Liver (tissue), 8 donors: ENCODE measurements at regions not wholly inside any gene's neighbourhood (a gene's known extent, or its start where the extent isn't known, plus 50 kb on each side); places are given as distances from the start of the nearest gene placed in this dataset.

ENCODE experiments used
- DNase-seq: peaks from one replicate; pipeline ENCODE4 v3.0.0-alpha.2; 2017; ENCODE audit warnings: low spot score
- H3K27ac ChIP-seq, 2 donors: one replicate each; pipeline ENCODE4 v1.7.0; 2013; ENCODE audit warnings: inconsistent platforms in 2 of 2, low read length in 2 of 2, control low read depth in 1 of 2, low read depth in 1 of 2, mild to moderate bottlenecking in 1 of 2
- H3K27me3 ChIP-seq, 4 donors: one replicate each; pipeline versions ENCODE4 v1.6.1 to v1.7.0; 2013; ENCODE audit warnings: low read length in 3 of 4, inconsistent platforms in 1 of 4, mild to moderate bottlenecking in 1 of 4, moderate library complexity in 1 of 4; ENCODE audit not compliant: control insufficient read depth in 4 of 4, insufficient read depth in 4 of 4
- H3K36me3 ChIP-seq, 4 donors: one replicate each; pipeline versions ENCODE4 v1.6.1 to v1.7.0; 2013; ENCODE audit warnings: low read length in 3 of 4, mild to moderate bottlenecking in 3 of 4, low read depth in 1 of 4, moderate library complexity in 1 of 4; ENCODE audit not compliant: control insufficient read depth in 4 of 4, insufficient read depth in 3 of 4
- H3K4me1 ChIP-seq, 4 donors: one replicate each; pipeline versions ENCODE4 v1.6.1 to v1.7.0; 2013; ENCODE audit warnings: low read length in 3 of 4, mild to moderate bottlenecking in 3 of 4, moderate library complexity in 1 of 4; ENCODE audit not compliant: control insufficient read depth in 4 of 4, insufficient read depth in 4 of 4
- H3K4me3 ChIP-seq, 3 donors: one replicate each; pipeline versions ENCODE4 v1.6.1 to v1.7.0; 2013; ENCODE audit warnings: low read length in 3 of 3, control low read depth in 1 of 3, low read depth in 1 of 3, mild to moderate bottlenecking in 1 of 3
- H3K9ac ChIP-seq, 2 donors: one replicate each; pipeline ENCODE4 v1.7.0; 2013; ENCODE audit warnings: low read length in 2 of 2, mild to moderate bottlenecking in 2 of 2, moderate library complexity in 2 of 2, control low read depth in 1 of 2, low read depth in 1 of 2
- H3K9me3 ChIP-seq, 4 donors: one replicate each; pipeline versions ENCODE4 v1.6.1 to v1.7.0; 2013; ENCODE audit warnings: low read length in 3 of 4; ENCODE audit not compliant: control insufficient read depth in 4 of 4
- EGR1 ChIP-seq, 2 donors: IDR thresholded peaks; 2 replicates each; pipeline ENCODE4 v1.6.1; 2016 to 2018; ENCODE audit warnings: antibody characterized with exemption in 2 of 2, low read depth in 2 of 2
- FOXA1 ChIP-seq: IDR thresholded peaks from 2 replicates; pipeline ENCODE4 v1.6.1; 2016; ENCODE audit warnings: antibody characterized with exemption
- FOXA2 ChIP-seq: IDR thresholded peaks from 2 replicates; pipeline ENCODE4 v1.6.1; 2016; ENCODE audit warnings: antibody characterized with exemption
- GABPA ChIP-seq, 2 donors: IDR thresholded peaks in 1 of 2; conservative IDR thresholded peaks in 1 of 2; 2 replicates each; pipeline ENCODE4 v1.6.1; 2016; ENCODE audit warnings: antibody characterized with exemption in 2 of 2, mild to moderate bottlenecking in 1 of 2, moderate library complexity in 1 of 2
- HNF4A ChIP-seq, 2 donors: conservative IDR thresholded peaks; 2 replicates each; pipeline ENCODE4 v1.6.1; 2016; ENCODE audit warnings: antibody characterized with exemption in 2 of 2, mild to moderate bottlenecking in 2 of 2
- HNF4G ChIP-seq: IDR thresholded peaks from 2 replicates; pipeline ENCODE4 v1.6.1; 2016; ENCODE audit warnings: antibody characterized with exemption
- JUND ChIP-seq, 2 donors: IDR thresholded peaks; 2 replicates each; pipeline ENCODE4 v1.6.1; 2016; ENCODE audit warnings: antibody characterized with exemption in 2 of 2
- MAX ChIP-seq: IDR thresholded peaks from 2 replicates; pipeline ENCODE4 v1.6.1; 2016; ENCODE audit warnings: antibody characterized with exemption
- NR2F2 ChIP-seq: IDR thresholded peaks from 2 replicates; pipeline ENCODE4 v1.6.1; 2016; ENCODE audit warnings: antibody characterized with exemption
- RAD21 ChIP-seq, 2 donors: IDR thresholded peaks; 2 replicates each; pipeline ENCODE4 v1.6.1; 2016; ENCODE audit warnings: antibody characterized with exemption in 2 of 2, mild to moderate bottlenecking in 2 of 2
- RXRA ChIP-seq, 2 donors: IDR thresholded peaks; 2 replicates each; pipeline ENCODE4 v1.6.1; 2017 to 2018; ENCODE audit warnings: antibody characterized with exemption in 2 of 2, mild to moderate bottlenecking in 1 of 2
- SP1 ChIP-seq: IDR thresholded peaks from 2 replicates; pipeline ENCODE4 v1.6.1; 2018; ENCODE audit warnings: antibody characterized with exemption, mild to moderate bottlenecking
- TAF1 ChIP-seq: conservative IDR thresholded peaks from 2 replicates; pipeline ENCODE4 v1.6.1; 2016; ENCODE audit warnings: antibody characterized with exemption, mild to moderate bottlenecking
- YY1 ChIP-seq: IDR thresholded peaks from 2 replicates; pipeline ENCODE4 v1.6.1; 2016; ENCODE audit warnings: antibody characterized with exemption, mild to moderate bottlenecking
- ZBTB33 ChIP-seq: IDR thresholded peaks from 2 replicates; pipeline ENCODE4 v1.6.1; 2016; ENCODE audit warnings: antibody characterized with exemption
- WGBS: extraction: QIAGEN DNeasy Blood & Tissue Kit; methylation state at CpG from one replicate; pipeline ENCODE4 v1.1.7; 2013; 5-methylcytosine and 5-hydroxymethylcytosine counted together
- TF ChIP-seq, protein P1 (sequence below): IDR thresholded peaks from 2 replicates; pipeline ENCODE4 v1.6.1; 2016; ENCODE audit warnings: antibody characterized with exemption
- TF ChIP-seq, protein P2 (sequence below): IDR thresholded peaks from 2 replicates; pipeline ENCODE4 v1.6.1; 2016; ENCODE audit warnings: antibody characterized with exemption, mild to moderate bottlenecking
- TF ChIP-seq, protein P3 (sequence below): fragments of 150-350 bp; IDR thresholded peaks from 2 replicates; pipeline ENCODE4 v1.5.1; 2017; ENCODE audit warnings: improper control_type of control experiment, low read depth, low read length; ENCODE audit not compliant: missing input control
- donor health status: healthy.
- donor health status: healthy.
- donor health status: healthy.
- donor health status: healthy.
- donor health status: healthy.

DNA sequence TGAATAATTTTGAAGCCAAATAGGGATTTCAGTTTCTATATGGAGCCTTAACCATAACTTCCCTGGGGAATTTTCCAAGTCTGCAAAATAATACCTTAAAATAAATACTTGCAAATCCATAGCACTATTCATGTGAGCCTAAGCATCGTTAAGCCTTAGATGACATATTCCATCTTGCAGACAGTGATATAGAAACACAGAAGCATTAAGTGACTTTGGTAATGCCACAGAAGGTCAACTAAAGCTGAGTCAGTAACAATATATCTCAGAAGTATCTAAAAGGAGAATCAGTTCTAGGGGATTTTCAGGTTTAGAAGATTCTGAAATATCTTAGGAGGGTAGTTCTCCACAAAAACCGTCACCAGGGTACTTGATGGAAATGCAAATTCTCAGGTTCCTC lies 163.4 kb upstream of the COL1A2 start:
- Histone ChIP-seq H3K9ac (no peak overlapping the region), H3K4me1 (no peaks in the 10 kb centered on the region), H3K36me3 (no peaks in the 10 kb centered on the region), H3K4me3 (no peak overlapping the region), H3K9me3 (no peaks in the 10 kb centered on the region), H3K27ac (no peak overlapping the region), H3K27me3 (no peaks in the 10 kb centered on the region)
- TF ChIP-seq HNF4G (no peak), RAD21 (IDR thresholded peaks at IDR 0.05) (no peak)
- WGBS, result 66% methylated on average over 2 of the region's 2 CpGs
- DNase-seq, result no peak

GRCh38 chr7:94236960-94237359 lies 157.7 kb upstream of the COL1A2 start:
- Histone ChIP-seq H3K9me3 (no peaks in the 10 kb centered on the region), H3K4me3 (no peak overlapping the region), H3K27ac (no peak overlapping the region), H3K4me1 (peaks cover 0 to 2% (median 0%) of the 10 kb centered on the region in 4 donors), H3K27me3 (no peaks in the 10 kb centered on the region), H3K36me3 (no peaks in the 10 kb centered on the region), H3K9ac (no peak overlapping the region)
- no peak for DNase-seq
- TF ChIP-seq EGR1 (IDR thresholded peaks at IDR 0.05; ENCODE audit: low read depth in 2 of 2) (no peak), FOXA2 (no peak), RAD21 (IDR thresholded peaks at IDR 0.05) (no peak), MAX (no peak), SP1 (no peak), GABPA (IDR thresholded peaks at IDR 0.05 in 1 of 2, conservative IDR thresholded peaks at IDR 0.05 in 1 of 2) (no peak), JUND (IDR thresholded peaks at IDR 0.05) (no peak), NR2F2 (no peak), RXRA (IDR thresholded peaks at IDR 0.05) (no peak), FOXA1 (no peak), HNF4A (conservative IDR thresholded peaks at IDR 0.05) (no peak), YY1 (no peak), ZBTB33 (no peak), TAF1 (no peak), HNF4G (no peak)
- TF ChIP-seq, protein P1, sequence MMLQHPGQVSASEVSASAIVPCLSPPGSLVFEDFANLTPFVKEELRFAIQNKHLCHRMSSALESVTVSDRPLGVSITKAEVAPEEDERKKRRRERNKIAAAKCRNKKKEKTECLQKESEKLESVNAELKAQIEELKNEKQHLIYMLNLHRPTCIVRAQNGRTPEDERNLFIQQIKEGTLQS, result no peak
- TF ChIP-seq, protein P2, sequence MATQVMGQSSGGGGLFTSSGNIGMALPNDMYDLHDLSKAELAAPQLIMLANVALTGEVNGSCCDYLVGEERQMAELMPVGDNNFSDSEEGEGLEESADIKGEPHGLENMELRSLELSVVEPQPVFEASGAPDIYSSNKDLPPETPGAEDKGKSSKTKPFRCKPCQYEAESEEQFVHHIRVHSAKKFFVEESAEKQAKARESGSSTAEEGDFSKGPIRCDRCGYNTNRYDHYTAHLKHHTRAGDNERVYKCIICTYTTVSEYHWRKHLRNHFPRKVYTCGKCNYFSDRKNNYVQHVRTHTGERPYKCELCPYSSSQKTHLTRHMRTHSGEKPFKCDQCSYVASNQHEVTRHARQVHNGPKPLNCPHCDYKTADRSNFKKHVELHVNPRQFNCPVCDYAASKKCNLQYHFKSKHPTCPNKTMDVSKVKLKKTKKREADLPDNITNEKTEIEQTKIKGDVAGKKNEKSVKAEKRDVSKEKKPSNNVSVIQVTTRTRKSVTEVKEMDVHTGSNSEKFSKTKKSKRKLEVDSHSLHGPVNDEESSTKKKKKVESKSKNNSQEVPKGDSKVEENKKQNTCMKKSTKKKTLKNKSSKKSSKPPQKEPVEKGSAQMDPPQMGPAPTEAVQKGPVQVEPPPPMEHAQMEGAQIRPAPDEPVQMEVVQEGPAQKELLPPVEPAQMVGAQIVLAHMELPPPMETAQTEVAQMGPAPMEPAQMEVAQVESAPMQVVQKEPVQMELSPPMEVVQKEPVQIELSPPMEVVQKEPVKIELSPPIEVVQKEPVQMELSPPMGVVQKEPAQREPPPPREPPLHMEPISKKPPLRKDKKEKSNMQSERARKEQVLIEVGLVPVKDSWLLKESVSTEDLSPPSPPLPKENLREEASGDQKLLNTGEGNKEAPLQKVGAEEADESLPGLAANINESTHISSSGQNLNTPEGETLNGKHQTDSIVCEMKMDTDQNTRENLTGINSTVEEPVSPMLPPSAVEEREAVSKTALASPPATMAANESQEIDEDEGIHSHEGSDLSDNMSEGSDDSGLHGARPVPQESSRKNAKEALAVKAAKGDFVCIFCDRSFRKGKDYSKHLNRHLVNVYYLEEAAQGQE, result no peak
- TF ChIP-seq, protein P3, sequence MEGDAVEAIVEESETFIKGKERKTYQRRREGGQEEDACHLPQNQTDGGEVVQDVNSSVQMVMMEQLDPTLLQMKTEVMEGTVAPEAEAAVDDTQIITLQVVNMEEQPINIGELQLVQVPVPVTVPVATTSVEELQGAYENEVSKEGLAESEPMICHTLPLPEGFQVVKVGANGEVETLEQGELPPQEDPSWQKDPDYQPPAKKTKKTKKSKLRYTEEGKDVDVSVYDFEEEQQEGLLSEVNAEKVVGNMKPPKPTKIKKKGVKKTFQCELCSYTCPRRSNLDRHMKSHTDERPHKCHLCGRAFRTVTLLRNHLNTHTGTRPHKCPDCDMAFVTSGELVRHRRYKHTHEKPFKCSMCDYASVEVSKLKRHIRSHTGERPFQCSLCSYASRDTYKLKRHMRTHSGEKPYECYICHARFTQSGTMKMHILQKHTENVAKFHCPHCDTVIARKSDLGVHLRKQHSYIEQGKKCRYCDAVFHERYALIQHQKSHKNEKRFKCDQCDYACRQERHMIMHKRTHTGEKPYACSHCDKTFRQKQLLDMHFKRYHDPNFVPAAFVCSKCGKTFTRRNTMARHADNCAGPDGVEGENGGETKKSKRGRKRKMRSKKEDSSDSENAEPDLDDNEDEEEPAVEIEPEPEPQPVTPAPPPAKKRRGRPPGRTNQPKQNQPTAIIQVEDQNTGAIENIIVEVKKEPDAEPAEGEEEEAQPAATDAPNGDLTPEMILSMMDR, result no peak
- WGBS, result 42% methylated on average over 2 of the region's 2 CpGs
